PC-9 (cell line): ENCODE measurements at regions not wholly inside any gene's neighbourhood (a gene's known extent, or its start where the extent isn't known, plus 50 kb on each side); places are given as distances from the start of the nearest gene placed in this dataset.

ENCODE experiments used
- CTCF ChIP-seq: fragments of 200-600 bp; sonication (generic); conservative IDR thresholded peaks from 2 replicates; pipeline ENCODE4 v1.6.1; 2017; ENCODE audit warnings: mixed run types, antibody characterized with exemption, mild to moderate bottlenecking, moderate library complexity
- EZH2 ChIP-seq: fragments of 200-600 bp; sonication (generic); IDR thresholded peaks from 2 replicates; pipeline ENCODE4 v1.8.0; 2017; ENCODE audit warnings: antibody characterized with exemption, low read depth

- no peak for TF ChIP-seq CTCF
- TF ChIP-seq EZH2 = no peak
Measured at GRCh38 chr14:97055355-97055754, 258.2 kb downstream of the VRK1 start.
